ENCODE measurements at regions not wholly inside any gene's neighbourhood (a gene's known extent, or its start where the extent isn't known, plus 50 kb on each side); places are given as distances from the start of the nearest gene placed in this dataset.

GRCh38 chr13:64884976-64885375, 2345.2 kb downstream of the PCDH9 start:
- Histone ChIP-seq H3K4me1 (ENCODE audit: insufficient read depth, low read length) (no peaks in the 10 kb centered on the region), H3K9ac (ENCODE audit: insufficient read depth, low read depth, low read length) (no peak overlapping the region), H3K9me3 (ENCODE audit: low read length) (no peaks in the 10 kb centered on the region), H3K79me2 (ENCODE audit: insufficient read depth, low read length) (no peaks in the 10 kb centered on the region), H4K20me1 (ENCODE audit: insufficient read depth, low read length) (no peaks in the 10 kb centered on the region), H3K36me3 (replicated peaks in 1 of 2; ENCODE audit: control insufficient read depth in 1 of 2, insufficient read depth in 2 of 2, low read length in 2 of 2) (no peaks in the 10 kb centered on the region), H3K27me3 (ENCODE audit: control insufficient read depth in 1 of 2, insufficient read depth in 2 of 2, low read length in 2 of 2) (no peaks in the 10 kb centered on the region), H3K27ac (ENCODE audit: extremely low read length, insufficient read depth, low read length) (no peak overlapping the region), H3K4me3 (replicated peaks in 1 of 3; ENCODE audit: insufficient read depth in 1 of 3, low read depth in 2 of 3, low read length in 3 of 3) (no peak overlapping the region), H3K4me2 (ENCODE audit: low read depth, low read length) (no peak overlapping the region), H2AFZ (ENCODE audit: low read length) (no peak overlapping the region)
- intact Hi-C loops (cut with micrococcal nuclease; ENCODE audit: unreplicated experiment) (no loop called here), in situ Hi-C loops (cut with HindIII; ENCODE audit: extremely low pct_ligation_motif_present, low pct_unique_long_range_greater_than_20kb) (no loop called here)
- ChIA-PET POLR2A (no interaction called here), CTCF (ENCODE audit: low intra/inter-chr PET ratio, low total read pairs) (no interaction called here)
- BruUV-seq (replicated peaks) = no TSS peak
- WGBS (ENCODE audit: low lambda C conversion rate) = 3% methylated on average over 2 of the region's 2 CpGs
- DNase-seq (ENCODE audit: low spot score) = no peak
- TF ChIP-seq POLR2A (IDR thresholded peaks at IDR 0.05; ENCODE audit: insufficient read depth in 1 of 2, low read depth in 2 of 2, low read length in 2 of 2) (no peak), MIER2 (CRISPR knock-in tag; IDR thresholded peaks at IDR 0.05) (no peak), ZBTB42 (CRISPR knock-in tag; IDR thresholded peaks at IDR 0.05) (no peak), ZNF326 (CRISPR knock-in tag; IDR thresholded peaks at IDR 0.05; ENCODE audit: borderline replicate concordance) (no peak)
- TF ChIP-seq, protein P1, sequence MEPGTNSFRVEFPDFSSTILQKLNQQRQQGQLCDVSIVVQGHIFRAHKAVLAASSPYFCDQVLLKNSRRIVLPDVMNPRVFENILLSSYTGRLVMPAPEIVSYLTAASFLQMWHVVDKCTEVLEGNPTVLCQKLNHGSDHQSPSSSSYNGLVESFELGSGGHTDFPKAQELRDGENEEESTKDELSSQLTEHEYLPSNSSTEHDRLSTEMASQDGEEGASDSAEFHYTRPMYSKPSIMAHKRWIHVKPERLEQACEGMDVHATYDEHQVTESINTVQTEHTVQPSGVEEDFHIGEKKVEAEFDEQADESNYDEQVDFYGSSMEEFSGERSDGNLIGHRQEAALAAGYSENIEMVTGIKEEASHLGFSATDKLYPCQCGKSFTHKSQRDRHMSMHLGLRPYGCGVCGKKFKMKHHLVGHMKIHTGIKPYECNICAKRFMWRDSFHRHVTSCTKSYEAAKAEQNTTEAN (CRISPR knock-in tag; conservative IDR thresholded peaks at IDR 0.05) = no peak
- ATAC-seq = no peak
- no peak for FAIRE-seq

- Histone ChIP-seq H3K27me3 (ENCODE audit: control insufficient read depth in 1 of 2, insufficient read depth in 2 of 2, low read length in 2 of 2) (no peaks in the 10 kb centered on the region), H3K27ac (ENCODE audit: extremely low read length, insufficient read depth, low read length) (no peak overlapping the region), H3K79me2 (ENCODE audit: insufficient read depth, low read length) (no peaks in the 10 kb centered on the region), H3K4me3 (replicated peaks in 1 of 3; ENCODE audit: insufficient read depth in 1 of 3, low read depth in 2 of 3, low read length in 3 of 3) (no peak overlapping the region), H3K4me1 (ENCODE audit: insufficient read depth, low read length) (no peaks in the 10 kb centered on the region), H3K9ac (ENCODE audit: insufficient read depth, low read depth, low read length) (no peak overlapping the region), H2AFZ (ENCODE audit: low read length) (no peak overlapping the region), H3K4me2 (ENCODE audit: low read depth, low read length) (no peak overlapping the region), H3K9me3 (ENCODE audit: low read length) (no peaks in the 10 kb centered on the region), H4K20me1 (ENCODE audit: insufficient read depth, low read length) (no peaks in the 10 kb centered on the region), H3K36me3 (replicated peaks in 1 of 2; ENCODE audit: control insufficient read depth in 1 of 2, insufficient read depth in 2 of 2, low read length in 2 of 2) (no peaks in the 10 kb centered on the region)
- TF ChIP-seq, protein P2, sequence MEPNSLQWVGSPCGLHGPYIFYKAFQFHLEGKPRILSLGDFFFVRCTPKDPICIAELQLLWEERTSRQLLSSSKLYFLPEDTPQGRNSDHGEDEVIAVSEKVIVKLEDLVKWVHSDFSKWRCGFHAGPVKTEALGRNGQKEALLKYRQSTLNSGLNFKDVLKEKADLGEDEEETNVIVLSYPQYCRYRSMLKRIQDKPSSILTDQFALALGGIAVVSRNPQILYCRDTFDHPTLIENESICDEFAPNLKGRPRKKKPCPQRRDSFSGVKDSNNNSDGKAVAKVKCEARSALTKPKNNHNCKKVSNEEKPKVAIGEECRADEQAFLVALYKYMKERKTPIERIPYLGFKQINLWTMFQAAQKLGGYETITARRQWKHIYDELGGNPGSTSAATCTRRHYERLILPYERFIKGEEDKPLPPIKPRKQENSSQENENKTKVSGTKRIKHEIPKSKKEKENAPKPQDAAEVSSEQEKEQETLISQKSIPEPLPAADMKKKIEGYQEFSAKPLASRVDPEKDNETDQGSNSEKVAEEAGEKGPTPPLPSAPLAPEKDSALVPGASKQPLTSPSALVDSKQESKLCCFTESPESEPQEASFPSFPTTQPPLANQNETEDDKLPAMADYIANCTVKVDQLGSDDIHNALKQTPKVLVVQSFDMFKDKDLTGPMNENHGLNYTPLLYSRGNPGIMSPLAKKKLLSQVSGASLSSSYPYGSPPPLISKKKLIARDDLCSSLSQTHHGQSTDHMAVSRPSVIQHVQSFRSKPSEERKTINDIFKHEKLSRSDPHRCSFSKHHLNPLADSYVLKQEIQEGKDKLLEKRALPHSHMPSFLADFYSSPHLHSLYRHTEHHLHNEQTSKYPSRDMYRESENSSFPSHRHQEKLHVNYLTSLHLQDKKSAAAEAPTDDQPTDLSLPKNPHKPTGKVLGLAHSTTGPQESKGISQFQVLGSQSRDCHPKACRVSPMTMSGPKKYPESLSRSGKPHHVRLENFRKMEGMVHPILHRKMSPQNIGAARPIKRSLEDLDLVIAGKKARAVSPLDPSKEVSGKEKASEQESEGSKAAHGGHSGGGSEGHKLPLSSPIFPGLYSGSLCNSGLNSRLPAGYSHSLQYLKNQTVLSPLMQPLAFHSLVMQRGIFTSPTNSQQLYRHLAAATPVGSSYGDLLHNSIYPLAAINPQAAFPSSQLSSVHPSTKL (CRISPR knock-in tag; IDR thresholded peaks at IDR 0.05) = no peak
- TF ChIP-seq, protein P3, sequence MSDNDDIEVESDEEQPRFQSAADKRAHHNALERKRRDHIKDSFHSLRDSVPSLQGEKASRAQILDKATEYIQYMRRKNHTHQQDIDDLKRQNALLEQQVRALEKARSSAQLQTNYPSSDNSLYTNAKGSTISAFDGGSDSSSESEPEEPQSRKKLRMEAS (IDR thresholded peaks at IDR 0.05) = no peak
- TF ChIP-seq ZNF773 (CRISPR knock-in tag; IDR thresholded peaks at IDR 0.05; ENCODE audit: borderline replicate concordance) = no peak
- TF ChIP-seq ZNF768 (CRISPR knock-in tag; IDR thresholded peaks at IDR 0.05) = no peak
- TF ChIP-seq SNAPC2 (CRISPR knock-in tag; IDR thresholded peaks at IDR 0.05) = no peak
- POLR2A ChIA-PET = no interaction called here
- FAIRE-seq (no peak), DNase-seq (ENCODE audit: low spot score) (no peak), ATAC-seq (no peak)
- in situ Hi-C loops (cut with HindIII; ENCODE audit: extremely low pct_ligation_motif_present, low pct_unique_long_range_greater_than_20kb) (no loop called here), intact Hi-C loops (cut with micrococcal nuclease; ENCODE audit: unreplicated experiment) (no loop called here)
- 0% methylated on average over 3 of the region's 3 CpGs for WGBS (ENCODE audit: low lambda C conversion rate)
- BruUV-seq (replicated peaks) = no TSS peak
- CTCF ChIA-PET (ENCODE audit: low intra/inter-chr PET ratio, low total read pairs) = no interaction called here
Observed at GRCh38 chr13:64877176-64877575, 2353.0 kb downstream of the PCDH9 start.
